ENCODE measurements at regions not wholly inside any gene's neighbourhood (a gene's known extent, or its start where the extent isn't known, plus 50 kb on each side); places are given as distances from the start of the nearest gene placed in this dataset.

- TF ChIP-seq CTCF (IDR thresholded peaks at IDR 0.05; ENCODE audit: insufficient read depth, low read depth, low read length) (no peak), EZH2 (IDR thresholded peaks at IDR 0.05; ENCODE audit: insufficient read depth, low read length) (no peak)
Measured at GRCh38 chr3:72241525-72241924, 456.6 kb upstream of the PROK2 start.

Data from astrocyte (in vitro differentiated cells and primary cell).